HK-2 (cell line): ENCODE measurements at regions not wholly inside any gene's neighbourhood (a gene's known extent, or its start where the extent isn't known, plus 50 kb on each side); places are given as distances from the start of the nearest gene placed in this dataset.
A peak's percentile ranks its signal among the peaks of the same experiment; 100 is the strongest.
"Not testable (repeated sequence)": the region's sequence is repeated elsewhere in the genome, so short reads cannot be mapped to it uniquely, and the experiment has no call there.

Source experiments
- DNase-seq: peaks from one replicate; pipeline ENCODE4 v3.0.0-alpha.2; 2018; ENCODE audit not compliant: unreplicated experiment

DNA sequence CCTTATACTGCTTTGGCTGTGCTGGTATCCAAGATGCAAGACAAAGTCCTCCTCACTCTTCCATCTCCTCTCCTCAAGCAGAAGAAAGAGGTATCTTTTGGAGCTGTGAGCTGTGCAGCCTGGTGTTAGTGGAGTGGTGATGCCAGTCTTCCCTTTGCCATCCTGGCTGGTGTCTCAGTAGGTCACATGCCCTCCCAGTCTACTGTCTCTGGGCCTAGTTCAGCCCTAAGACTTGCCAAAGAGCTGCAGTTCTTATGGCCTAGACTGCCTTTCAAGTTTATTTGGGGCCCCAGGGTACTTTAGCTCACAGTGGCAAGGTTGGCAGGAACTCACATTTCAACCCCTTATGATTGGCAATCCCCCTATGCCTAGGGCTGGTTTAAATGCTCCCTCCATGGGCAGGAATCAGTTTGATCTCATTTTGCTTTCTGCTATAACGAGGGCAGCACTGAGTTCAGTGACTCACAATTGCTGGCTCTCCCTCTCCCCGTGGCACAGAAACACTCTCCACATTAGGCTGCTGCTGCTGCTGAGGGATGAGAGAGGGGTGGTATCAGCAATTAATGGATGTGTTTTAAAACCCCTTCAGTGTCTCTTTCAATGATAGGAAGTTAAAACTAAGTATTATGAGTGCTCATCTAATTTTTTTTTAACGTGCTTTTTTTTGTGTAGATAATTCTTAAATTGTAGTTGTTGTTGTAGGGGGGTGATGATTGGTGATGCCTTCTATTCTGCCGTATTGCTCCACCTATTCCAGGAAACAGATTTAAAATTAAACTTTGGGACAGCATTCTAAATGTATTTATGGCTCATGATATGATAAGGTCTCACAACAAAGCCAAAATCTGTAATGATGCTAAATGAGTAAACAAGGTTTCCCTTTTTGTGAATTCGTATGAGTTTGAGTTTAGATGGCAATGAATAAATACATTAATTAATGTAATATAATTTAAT is 1295.0 kb downstream of the JRKL start:
- no peak for DNase-seq

DNA sequence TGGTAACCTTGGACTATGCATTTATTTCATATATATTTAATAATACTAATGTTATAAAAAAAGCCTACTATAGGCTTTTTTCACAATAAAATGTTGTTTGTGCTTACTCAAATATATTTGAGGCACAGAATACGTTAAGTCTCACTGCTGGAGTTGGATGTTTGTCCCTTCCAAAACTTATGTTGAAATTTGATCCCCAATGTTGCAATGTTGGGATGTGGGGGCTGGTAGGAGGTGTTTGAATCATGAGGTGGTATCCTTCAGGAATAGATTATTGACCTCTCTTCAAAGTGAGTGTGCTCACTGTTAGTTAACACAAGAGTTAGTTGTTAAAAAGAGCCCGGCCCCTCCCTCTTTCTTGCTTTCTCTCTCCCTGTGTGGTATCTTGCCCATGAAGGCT is 1295.9 kb downstream of the JRKL start:
- no peak for DNase-seq

DNA sequence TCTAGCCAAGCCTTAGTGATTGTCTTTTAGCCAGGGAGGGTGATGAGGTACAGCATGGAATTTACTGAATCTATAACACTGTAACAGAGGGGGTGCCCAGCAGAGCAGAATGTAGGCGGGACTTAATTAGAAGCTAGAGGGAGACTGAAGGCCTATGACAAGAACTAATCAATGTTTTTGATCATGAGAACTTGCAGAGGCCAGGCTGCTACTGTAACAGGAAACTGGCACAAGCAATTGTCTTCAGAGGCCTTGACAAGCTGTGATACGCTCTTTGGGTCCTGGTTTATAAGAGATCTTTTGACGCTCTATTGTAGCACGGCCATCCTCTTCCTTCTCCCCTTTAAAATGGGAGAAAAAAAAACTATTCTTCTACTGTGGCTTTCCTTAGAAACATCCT is 1297.3 kb downstream of the JRKL start:
- DNase-seq: no peak

DNA sequence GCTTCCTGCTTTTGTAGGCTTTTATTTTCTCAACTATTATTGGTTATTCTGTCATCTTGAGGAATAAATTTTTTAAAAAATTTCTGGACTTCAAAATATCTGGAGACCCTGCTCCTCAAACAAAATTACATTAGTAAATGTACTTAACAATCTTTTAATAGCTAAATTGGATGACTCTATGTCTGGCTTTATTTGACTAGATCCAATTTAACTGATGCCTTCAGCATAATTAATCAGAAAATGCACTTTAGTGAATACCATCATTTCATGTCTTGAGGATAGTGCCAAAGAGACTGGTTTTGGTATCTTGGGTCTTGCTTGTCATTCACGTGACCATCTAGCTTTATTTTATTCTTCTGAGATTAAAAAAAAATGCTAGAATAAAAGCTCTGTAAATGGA is 1301.2 kb downstream of the JRKL start:
- DNase-seq: no peak

DNA sequence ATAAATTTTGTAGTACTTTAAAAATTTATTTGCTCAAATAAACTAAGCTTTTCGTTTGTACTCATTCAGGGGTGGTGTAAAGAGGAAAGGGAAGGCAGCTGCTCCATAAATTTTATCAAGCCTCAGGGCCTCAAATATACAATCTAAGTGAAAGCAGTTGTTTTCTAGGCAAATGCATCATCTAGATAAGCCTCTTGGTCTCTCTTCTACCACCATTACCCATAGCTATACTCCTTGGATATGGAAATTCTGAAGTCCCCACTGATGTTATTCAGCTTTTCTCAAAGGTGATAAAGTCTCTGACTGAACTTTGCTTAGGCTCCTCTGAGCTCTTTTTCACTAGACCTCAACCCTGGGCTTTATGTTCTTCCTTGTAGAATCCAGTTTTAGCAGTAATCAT is 1313.1 kb downstream of the JRKL start:
- DNase-seq: no peak

DNA sequence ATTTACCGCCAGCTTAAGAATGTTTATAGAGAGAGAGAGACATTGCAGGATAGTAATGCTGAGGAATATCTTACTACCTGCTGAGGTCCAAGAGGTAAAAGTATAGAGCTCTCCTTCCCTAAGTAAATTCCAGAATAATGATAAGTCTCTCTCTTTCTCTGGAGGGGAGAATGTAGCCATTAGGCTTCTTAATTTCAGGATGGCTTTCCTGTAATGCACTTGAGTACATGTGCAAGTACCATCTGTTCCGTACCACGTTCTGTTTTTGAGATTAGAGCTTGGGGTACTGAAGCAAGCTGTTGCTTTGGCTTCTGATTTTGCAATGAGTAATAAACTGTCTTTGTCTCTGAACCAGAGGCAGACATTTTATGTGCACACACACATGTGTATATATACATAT is 1314.0 kb downstream of the JRKL start:
- DNase-seq: no peak

DNA sequence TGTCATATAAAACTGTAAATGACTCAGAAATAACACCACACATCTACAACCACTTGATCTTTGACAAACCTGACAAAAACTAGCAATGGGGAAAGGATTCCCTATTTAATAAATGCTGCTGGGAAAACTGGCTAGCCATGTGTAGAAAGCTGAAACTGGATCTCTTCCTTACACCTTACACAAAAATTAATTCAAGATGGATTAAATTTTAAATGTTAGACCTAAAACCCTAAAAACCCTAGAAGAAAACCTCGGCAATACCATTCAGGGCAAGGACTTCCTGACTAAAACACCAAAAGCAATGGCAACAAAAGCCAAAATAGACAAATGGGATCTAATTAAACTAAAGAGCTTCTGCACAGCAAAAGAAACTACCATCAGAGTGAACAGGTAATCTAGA is 1315.3 kb upstream of the CNTN5 start:
- DNase-seq: not testable (repeated sequence)

DNA sequence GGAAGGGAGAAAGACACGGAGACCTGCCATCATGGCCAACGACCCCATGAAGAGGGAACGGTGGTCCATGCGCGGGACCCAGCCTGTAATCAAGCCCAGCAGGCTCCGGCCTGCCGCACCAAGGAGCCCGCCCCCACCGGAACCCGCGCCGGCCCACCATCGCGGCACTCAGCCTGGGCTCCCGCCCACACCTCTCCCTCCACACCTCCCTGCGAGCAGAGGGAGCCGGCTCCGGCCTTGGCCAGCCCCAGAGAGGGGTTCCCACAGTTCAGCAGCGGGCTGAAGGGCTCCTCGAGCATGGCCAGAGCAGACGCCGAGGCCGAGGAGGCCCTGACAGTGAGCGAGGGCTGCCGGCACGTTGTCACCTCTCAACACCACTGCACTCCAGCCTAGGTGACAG is 1302.8 kb upstream of the CNTN5 start:
- no peak for DNase-seq

DNA sequence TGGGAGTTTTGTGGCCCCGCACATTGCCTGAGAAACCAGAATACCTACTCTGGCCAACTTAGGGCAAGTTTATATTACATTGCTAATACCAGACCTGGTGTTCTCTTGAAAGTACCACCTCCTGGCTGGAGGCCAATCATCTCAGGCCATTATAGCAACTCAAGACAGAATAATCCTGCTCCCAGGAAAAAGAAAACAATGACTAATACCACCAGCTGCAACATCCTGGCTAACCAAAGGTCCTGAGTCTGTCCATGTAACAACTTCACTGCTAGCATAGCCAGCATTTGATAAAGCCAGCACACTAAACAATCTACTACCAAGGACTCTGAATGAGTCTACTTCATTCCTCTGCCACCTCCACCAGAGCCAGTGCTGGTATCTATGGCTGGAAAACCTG is 1298.7 kb upstream of the CNTN5 start:
- DNase-seq: peak; percentile 47

DNA sequence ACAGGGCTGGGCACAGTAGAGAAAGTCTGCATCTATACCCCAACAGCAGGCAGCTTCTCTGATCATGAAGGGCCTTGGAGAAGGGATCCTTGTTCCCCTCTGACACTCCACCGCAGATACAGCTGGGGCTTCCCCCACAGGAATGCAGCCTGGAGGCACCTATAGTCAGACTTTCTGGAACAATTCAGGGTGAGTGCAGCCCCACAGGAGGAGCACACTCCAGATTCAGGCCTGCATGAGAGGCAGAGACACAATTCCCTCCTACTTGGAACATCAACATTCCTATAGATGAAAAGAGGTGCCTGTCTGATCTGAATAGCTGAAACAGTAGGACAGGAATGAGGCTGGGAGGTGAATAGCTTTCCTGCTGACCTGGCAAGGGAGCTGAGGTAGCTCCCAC is 1298.0 kb upstream of the CNTN5 start:
- DNase-seq: no peak

DNA sequence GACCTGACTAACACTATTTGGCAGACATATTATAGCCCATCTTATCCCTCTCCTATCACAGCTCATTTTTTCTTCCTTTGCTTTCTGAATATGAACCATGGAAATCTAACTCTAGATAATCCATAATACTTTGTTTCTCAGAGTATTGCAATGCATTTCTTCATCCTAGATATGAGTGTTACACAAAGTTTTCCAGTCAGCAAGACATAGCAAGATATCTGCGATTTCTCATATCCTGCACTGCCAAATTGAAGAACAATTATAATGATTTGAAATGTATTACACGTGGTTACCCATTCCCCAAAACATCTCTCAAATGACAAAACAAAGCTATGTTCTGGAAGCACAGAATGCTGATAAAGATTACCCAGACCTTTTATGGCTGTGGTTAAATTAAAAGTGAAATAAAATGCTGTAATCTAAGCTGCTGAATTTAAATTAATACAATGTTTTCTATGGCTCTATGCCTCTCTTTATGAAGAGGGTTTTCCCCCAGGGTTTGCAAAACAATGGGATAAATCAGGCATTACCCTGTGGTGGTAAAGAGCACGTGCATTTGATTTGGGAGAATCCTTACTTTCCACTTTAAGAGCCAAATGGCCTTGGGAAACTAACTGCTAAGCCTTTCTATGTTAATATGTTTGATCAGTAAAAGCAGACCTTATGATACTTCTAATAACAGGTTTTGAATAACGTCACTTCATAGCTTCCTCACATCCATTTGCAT is 1291.0 kb upstream of the CNTN5 start:
- DNase-seq: no peak

DNA sequence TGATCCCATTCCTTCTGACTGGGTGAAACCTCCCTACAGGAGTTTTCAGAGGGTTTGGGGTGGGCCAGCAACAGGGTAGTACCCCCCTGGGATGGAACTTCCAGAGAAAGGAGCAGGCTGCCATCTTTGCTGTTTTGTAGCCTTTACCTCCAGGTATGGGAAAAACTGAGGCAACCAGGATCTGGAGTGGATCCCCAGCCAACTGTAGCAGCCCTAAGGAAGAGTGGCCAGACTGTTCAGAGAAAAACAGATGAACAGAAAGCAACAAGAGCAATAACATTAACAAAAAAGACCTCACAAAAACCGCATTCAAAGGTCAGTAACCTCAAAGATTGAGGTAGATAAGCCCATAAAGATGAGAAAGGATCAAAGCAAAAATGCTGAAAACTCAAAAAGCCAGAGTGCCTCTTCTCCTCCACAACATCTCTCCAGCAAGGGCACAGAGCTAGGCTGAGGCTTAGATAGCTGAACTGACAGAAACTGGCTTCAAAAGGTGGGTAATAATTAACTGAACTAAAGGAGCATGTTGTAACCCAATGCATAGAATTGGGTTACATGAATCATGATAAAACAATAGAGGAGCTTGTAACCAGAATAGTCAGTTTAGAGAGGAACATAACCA is 1288.6 kb upstream of the CNTN5 start:
- DNase-seq: no peak

DNA sequence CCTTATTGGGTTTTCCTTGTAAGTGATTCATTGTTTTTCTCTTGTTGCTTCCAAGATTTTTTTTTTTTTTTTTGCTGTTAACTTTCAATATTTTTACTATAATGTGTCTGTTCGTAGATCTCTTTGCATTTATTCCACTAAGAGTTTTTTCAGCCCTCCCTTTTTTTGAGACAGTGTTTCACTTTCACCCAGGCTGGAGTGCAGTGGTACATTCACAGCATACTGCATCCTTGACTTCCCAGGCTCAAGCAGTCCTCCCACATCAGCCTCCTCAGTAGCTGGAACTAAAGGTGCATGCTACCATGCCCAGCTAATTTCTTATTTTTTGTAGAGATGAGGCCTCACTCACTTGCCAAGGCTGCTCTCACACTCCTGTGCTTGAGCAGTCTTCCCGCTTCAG is 1282.0 kb upstream of the CNTN5 start:
- no peak for DNase-seq

DNA sequence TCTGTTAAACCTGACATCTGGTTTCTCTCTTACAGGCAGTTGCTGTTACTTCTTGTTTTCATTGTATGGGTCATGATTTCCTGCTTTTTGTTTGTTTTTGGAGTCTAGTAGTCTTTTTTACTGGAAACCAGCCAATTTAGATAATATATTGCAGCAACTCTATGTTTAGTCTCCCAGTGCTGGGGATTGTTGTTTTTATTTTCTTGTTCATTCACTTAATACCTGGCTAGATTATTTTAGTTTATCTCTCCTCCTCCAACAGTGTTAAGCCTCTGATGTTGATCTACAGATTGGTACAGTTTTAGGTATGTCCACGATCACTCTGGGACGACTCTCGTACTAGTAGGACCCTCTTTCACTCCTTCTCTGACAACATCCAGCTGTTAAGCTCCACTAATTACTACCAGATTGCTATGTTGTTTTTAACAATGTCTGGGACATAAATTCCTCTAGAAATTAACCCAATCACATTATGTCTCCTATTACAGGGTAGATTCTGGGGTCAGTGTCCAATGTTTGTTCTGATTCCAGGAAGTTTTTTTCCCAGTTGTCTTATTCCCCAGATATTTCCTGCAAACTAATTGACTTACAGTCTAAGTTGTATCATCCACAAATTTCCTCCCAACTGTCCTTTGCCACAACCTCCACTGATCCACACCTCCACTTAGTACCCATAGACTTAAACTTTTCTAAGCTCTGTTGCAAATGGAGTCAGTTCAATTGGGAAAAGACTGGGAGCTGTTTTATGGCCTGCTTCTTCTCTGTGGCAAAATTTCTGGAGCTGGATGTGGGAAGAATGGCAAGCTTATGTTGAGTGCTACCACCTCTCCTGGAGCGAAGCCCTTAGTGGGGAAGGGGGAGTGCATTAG is 1280.6 kb upstream of the CNTN5 start:
- no peak for DNase-seq

DNA sequence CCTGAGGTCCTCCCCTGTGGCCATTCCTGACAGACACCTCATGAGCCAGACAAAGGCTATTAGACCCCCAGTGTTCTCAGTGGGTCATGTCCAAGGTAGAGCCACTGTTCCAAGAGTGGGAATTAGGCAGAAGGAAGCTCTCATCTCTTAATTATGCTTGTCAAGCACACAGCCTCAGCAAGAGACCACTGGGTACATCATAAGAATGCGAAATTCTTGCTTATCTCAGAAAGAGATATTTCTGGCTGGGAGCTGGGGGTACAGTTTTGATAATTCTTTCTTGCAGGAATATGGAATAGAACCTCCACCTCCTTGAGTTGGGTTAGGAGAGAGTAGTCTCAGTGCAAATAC is 1280.0 kb upstream of the CNTN5 start:
- DNase-seq: no peak

DNA sequence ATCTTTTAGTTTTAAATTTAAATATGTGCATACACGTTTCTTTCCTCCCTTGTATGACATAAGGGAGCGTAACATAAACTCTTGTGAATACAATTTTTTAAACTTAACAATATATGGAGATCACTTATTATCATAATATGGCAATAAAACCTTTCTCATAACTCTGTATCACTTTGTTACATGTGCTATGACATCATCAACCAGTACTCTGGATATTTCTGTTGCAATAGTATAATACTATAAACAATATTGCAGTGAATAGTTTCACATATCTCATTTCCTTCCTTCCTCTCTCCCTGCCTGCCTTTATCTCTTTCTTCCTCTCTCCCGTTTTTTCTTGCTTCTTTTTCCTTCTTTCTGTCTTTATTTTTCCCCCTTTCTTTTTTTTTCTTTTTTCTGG is 1278.0 kb upstream of the CNTN5 start:
- DNase-seq: no peak

DNA sequence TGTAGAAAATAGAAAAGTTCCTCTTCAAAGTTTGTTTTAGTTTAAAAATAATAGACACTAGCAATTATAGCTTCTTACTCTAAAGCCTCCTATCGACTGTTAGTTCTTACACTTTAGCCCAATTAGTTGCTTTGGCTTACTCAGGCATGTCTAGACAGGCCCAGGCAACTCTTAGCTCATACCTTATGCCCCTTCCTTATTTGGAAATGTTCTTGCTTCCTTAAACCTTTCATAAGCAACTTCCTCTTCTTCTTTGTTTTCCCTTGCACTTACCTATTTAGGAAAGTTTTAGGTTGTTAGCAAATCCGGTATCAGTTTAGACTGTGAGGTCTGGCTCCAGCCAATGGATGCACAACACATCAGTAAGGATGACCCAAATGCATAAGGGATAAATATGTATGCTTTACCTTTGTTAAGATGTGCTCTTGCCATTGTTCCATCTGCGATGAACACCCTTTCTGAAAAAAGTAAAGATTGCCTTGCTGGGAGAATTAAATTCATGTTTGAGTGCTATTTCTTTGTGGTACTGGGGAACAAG is 1277.5 kb upstream of the CNTN5 start:
- DNase-seq: no peak

DNA sequence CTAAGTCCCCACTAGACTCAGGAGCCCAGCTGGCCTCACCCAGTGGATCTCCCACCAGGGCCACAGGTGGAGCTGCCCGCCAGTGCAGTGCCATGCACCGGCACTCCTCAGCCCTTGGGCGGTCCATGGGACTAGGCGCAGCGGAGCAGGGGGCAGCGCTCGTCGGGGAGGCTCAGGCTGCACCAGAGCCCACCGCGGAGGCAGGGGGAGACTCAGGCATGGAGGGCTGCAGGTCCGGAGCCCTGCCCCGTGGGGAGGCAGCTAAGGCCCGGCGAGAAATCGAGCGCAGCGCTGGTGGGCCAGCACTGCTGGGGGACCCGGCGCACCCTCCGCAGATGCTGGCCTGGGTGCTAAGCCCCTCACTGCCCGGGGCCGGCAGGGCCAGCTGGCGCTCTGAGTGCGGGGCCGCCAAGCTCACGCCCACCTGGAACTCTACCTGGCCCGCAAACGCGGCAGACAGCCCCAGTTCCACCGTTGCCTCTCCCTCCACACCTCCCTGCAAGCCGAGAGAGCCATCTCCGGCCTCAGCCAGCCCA is 1275.2 kb upstream of the CNTN5 start:
- DNase-seq: no peak

DNA sequence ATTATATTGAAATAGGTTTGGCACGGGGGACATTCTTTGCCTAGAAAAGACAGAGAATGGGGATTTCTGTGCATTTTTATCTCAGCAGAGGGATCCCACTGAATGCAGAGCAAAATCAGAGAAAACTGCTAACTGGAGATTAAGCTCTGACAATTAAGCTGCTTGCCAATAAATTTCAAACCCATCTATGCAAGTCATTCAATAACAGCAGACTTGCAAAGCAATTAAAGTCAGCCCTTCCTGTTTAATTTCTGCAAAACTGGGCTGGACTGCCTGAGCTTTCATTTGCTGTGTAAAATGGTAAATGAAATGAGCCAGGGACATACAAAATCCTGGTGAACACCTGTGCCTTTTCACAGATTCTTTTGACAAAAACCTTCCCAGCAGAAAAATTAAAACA is 1273.9 kb upstream of the CNTN5 start:
- DNase-seq: no peak

DNA sequence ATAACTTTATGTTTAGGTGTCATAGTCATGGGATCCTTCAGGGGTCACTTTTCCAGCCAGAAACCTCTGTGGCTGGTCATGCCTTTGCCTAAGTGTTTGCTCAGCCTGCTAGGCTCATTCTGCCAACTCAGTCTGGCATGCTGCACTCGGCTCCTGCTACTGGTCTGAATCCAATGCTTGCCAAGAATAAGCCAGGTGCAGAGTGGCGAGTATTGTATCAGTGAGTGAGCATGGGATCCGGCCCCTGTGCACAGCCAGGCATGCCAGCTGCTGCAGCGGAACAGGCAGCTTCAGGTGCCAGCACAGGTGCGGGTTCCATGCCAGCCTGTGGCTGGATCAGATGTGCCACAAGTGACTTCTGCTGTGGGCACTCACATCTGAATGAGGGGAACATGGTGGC is 1269.3 kb upstream of the CNTN5 start:
- DNase-seq: no peak

DNA sequence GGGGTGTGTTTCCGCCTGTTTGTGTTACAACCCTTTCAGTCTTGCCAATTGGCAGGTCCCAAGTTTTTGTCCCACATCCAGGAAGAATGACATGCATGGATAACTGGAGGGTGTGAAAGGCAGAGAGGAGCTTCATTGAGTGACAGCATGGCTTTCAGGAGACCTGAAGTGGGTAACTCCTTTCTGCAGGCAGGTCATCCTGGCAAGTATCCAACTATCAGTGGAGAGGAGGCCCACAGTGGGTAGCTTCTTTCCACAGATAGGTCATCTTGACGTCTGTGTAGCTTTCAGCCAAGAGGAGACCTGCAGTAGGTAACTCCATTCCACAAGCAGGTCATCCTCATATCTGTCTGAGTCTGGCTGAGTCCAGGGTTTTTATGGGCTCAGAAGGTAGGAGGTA is 1268.8 kb upstream of the CNTN5 start:
- no peak for DNase-seq
